ENCODE measurements at regions not wholly inside any gene's neighbourhood (a gene's known extent, or its start where the extent isn't known, plus 50 kb on each side); places are given as distances from the start of the nearest gene placed in this dataset.

DNA sequence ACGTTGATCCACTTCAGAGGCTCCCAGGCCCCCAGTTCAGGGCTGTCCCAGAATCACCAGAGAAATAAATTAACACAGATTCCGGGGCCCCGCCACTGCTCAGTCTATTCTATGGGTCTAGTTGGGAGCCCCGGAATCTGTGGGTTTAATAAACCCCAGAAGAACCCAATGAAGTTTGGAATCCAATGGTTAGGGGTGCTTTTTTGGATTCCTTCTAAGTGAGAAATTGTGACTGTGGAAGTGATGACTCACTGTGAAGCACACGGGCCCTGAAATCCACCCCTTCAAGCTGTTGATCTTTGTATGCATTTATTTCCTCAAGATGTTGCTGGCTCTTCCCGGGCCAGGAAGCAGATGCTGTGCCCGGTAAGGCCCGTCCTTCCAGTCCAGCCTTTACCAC is 57.3 kb upstream of the SLC28A3 start:
- TF ChIP-seq, protein P1, sequence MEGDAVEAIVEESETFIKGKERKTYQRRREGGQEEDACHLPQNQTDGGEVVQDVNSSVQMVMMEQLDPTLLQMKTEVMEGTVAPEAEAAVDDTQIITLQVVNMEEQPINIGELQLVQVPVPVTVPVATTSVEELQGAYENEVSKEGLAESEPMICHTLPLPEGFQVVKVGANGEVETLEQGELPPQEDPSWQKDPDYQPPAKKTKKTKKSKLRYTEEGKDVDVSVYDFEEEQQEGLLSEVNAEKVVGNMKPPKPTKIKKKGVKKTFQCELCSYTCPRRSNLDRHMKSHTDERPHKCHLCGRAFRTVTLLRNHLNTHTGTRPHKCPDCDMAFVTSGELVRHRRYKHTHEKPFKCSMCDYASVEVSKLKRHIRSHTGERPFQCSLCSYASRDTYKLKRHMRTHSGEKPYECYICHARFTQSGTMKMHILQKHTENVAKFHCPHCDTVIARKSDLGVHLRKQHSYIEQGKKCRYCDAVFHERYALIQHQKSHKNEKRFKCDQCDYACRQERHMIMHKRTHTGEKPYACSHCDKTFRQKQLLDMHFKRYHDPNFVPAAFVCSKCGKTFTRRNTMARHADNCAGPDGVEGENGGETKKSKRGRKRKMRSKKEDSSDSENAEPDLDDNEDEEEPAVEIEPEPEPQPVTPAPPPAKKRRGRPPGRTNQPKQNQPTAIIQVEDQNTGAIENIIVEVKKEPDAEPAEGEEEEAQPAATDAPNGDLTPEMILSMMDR (IDR thresholded peaks at IDR 0.05), result no peak
- TF ChIP-seq POLR2A (IDR thresholded peaks at IDR 0.05), result no peak

Data from uterus (tissue), 2 donors.